ENCODE measurements at regions not wholly inside any gene's neighbourhood (a gene's known extent, or its start where the extent isn't known, plus 50 kb on each side); places are given as distances from the start of the nearest gene placed in this dataset.
"Not testable (repeated sequence)": the region's sequence is repeated elsewhere in the genome, so short reads cannot be mapped to it uniquely, and the experiment has no call there.

DNA sequence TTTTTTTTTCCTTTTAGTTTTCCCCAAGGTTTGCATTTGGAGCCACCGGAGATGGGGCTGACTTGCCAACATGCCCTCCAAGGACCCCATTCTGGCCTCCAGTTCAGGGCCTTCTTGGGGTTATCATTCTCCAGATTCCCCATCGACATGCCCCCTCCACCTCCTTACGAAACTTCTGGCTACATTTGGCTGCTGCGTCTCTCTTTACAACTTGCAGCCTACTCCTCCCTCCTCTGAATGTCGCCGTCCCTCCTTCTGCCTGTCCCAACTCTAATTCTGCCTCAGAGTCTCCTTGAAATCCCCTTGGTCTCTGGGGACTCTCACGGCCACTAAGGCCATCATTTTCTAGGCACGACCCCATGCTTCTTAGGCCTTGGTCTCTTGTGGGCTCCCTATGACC, 72.2 kb upstream of the PODXL start:
- H3K79me2 ChIP-seq (ENCODE audit: control insufficient read depth, insufficient read depth, low read length, unreplicated experiment), result no peaks in the 10 kb centered on the region
- no peaks in the 10 kb centered on the region for H3K27me3 ChIP-seq (ENCODE audit: insufficient read depth, low read length)
- H3K4me3 ChIP-seq (ENCODE audit: low read depth, low read length), result no peak overlapping the region
- no peak overlapping the region for H2AFZ ChIP-seq (ENCODE audit: low read length, unreplicated experiment)
- peaks cover 50% of the 10 kb centered on the region for H3K4me1 ChIP-seq (ENCODE audit: control insufficient read depth, insufficient read depth, low read length, unreplicated experiment)
- H3K36me3 ChIP-seq (ENCODE audit: insufficient read depth, low read length), result no peaks in the 10 kb centered on the region
- H3K27ac ChIP-seq (ENCODE audit: low read depth, low read length), result no peak overlapping the region

DNA sequence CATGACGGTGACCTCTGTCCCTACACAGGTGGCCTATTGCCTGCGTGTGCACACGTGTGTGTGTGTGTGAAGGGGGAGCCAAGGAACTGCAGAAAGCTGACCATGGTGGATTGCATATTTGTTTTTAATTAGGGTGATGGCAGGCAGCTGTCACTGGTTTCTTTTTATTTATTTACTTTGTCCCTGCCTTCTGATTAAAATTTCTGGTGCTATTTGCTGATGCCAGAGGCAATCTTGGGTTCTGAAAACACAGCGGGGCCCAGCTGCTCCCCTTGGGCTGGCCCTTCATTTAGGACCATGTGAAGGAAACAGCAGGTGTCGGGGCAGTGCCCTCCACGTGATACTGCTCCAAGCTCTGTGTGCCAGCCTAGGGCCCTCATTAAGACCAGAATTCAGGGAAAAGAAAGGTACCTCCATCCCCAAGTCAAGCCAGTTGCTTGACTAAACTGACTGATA, 71.3 kb upstream of the PODXL start:
- Histone ChIP-seq H3K4me3 (ENCODE audit: low read depth, low read length) (no peak overlapping the region), H2AFZ (ENCODE audit: low read length, unreplicated experiment) (no peak overlapping the region), H3K4me1 (ENCODE audit: control insufficient read depth, insufficient read depth, low read length, unreplicated experiment) (peaks cover 42% of the 10 kb centered on the region), H3K27me3 (ENCODE audit: insufficient read depth, low read length) (no peaks in the 10 kb centered on the region), H3K79me2 (ENCODE audit: control insufficient read depth, insufficient read depth, low read length, unreplicated experiment) (no peaks in the 10 kb centered on the region), H3K27ac (ENCODE audit: low read depth, low read length) (no peak overlapping the region), H3K36me3 (ENCODE audit: insufficient read depth, low read length) (no peaks in the 10 kb centered on the region)

- Histone ChIP-seq H3K4me3 (ENCODE audit: low read depth, low read length) (no peak overlapping the region), H2AFZ (ENCODE audit: low read length, unreplicated experiment) (no peak overlapping the region), H3K4me1 (ENCODE audit: control insufficient read depth, insufficient read depth, low read length, unreplicated experiment) (peaks cover 36% of the 10 kb centered on the region)
Observed at GRCh38 chr7:131626643-131627042, 70.2 kb upstream of the PODXL start.

GRCh38 chr7:131625817-131626372, 69.5 kb upstream of the PODXL start:
- peak overlapping the region; percentile 55 for H2AFZ ChIP-seq (ENCODE audit: low read length, unreplicated experiment)
- H3K79me2 ChIP-seq (ENCODE audit: control insufficient read depth, insufficient read depth, low read length, unreplicated experiment), result no peaks in the 10 kb centered on the region
- 0 out of 2 replicates have a peak overlapping the region, but pooled peaks have one; percentile 11 for H3K4me3 ChIP-seq (ENCODE audit: low read depth, low read length)
- peak overlapping the region; percentile 11 for H3K27ac ChIP-seq (ENCODE audit: low read depth, low read length)
- peaks cover 36% of the 10 kb centered on the region for H3K4me1 ChIP-seq (ENCODE audit: control insufficient read depth, insufficient read depth, low read length, unreplicated experiment)
- H3K27me3 ChIP-seq (ENCODE audit: insufficient read depth, low read length), result no peaks in the 10 kb centered on the region
- H3K36me3 ChIP-seq (ENCODE audit: insufficient read depth, low read length), result no peaks in the 10 kb centered on the region

More at GRCh38 chr7:131626643-131627042, 70.2 kb upstream of the PODXL start:
- Histone ChIP-seq H3K79me2 (ENCODE audit: control insufficient read depth, insufficient read depth, low read length, unreplicated experiment) (no peaks in the 10 kb centered on the region), H3K27me3 (ENCODE audit: insufficient read depth, low read length) (no peaks in the 10 kb centered on the region), H3K36me3 (ENCODE audit: insufficient read depth, low read length) (no peaks in the 10 kb centered on the region), H3K27ac (ENCODE audit: low read depth, low read length) (no peak overlapping the region)

DNA sequence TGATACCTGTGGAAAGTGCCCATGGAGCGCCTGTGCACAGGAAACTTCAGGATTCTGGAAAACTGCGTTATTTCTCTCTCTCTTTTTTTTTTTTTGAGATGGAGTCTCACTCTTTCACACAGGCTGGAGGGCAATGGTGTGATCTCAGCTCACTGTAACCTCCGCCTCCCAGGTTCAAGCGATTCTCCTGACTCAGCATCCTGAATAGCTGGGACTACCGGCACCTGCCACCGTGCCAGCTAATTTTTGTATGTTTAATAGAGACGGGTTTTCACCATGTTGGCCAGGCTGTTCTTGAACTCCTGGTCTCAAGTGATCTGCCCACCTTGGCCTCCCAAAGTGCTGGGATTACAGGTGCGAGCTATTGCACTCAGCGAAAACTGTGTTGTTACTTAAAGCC, 68.9 kb upstream of the PODXL start:
- H3K79me2 ChIP-seq (ENCODE audit: control insufficient read depth, insufficient read depth, low read length, unreplicated experiment); H3K27me3 ChIP-seq (ENCODE audit: insufficient read depth, low read length); H3K4me3 ChIP-seq (ENCODE audit: low read depth, low read length); H3K27ac ChIP-seq (ENCODE audit: low read depth, low read length); H3K36me3 ChIP-seq (ENCODE audit: insufficient read depth, low read length); H2AFZ ChIP-seq (ENCODE audit: low read length, unreplicated experiment): not testable (repeated sequence)
- H3K4me1 ChIP-seq (ENCODE audit: control insufficient read depth, insufficient read depth, low read length, unreplicated experiment), result peaks cover 34% of the 10 kb centered on the region

DNA sequence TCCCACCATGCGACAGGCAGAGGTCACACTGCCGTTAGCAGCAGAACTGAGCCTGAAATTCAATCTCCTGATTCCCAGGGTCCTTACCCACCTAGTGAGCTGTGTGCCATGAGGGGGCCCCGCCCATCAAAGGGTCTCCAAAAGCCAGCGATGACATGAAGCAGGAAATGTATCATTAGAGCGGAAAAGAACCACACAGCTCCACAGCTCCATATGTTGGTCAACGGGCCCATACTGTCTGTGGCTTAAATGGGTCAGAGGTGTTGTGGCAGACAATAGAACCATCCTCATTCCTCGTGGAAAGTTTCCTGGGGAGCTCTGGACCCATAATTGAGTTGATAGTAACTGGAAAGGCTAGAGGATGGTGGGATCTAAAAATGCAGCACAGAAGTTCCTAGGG, 68.1 kb upstream of the PODXL start:
- H2AFZ ChIP-seq (ENCODE audit: low read length, unreplicated experiment), result no peak overlapping the region
- H3K4me1 ChIP-seq (ENCODE audit: control insufficient read depth, insufficient read depth, low read length, unreplicated experiment), result peaks cover 26% of the 10 kb centered on the region
- H3K79me2 ChIP-seq (ENCODE audit: control insufficient read depth, insufficient read depth, low read length, unreplicated experiment), result no peaks in the 10 kb centered on the region

DNA sequence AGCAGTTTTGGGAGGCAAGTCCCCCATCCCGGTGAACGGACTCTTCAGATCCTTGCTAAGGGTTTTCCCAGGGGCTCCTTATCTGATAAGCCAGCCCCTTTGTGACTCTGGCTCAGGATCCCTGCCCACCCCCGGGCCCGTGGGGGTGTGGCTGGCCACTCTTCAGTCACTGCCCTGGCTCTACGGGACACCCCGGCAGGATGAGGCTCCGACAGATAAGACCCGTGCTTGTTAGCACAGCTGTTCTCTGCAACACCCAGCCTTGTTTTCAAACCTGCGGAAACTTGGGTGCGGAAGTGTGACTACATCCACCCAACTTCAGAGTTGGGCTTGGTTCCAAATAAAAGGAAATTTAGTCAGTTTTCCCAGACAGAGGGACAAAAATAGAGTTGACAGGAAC, 66.7 kb upstream of the PODXL start:
- no peaks in the 10 kb centered on the region for H3K27me3 ChIP-seq (ENCODE audit: insufficient read depth, low read length)
- H3K4me3 ChIP-seq (ENCODE audit: low read depth, low read length), result no peak overlapping the region
- no peaks in the 10 kb centered on the region for H3K36me3 ChIP-seq (ENCODE audit: insufficient read depth, low read length)
- H3K79me2 ChIP-seq (ENCODE audit: control insufficient read depth, insufficient read depth, low read length, unreplicated experiment), result no peaks in the 10 kb centered on the region
- H2AFZ ChIP-seq (ENCODE audit: low read length, unreplicated experiment), result no peak overlapping the region
- H3K27ac ChIP-seq (ENCODE audit: low read depth, low read length), result no peak overlapping the region
- H3K4me1 ChIP-seq (ENCODE audit: control insufficient read depth, insufficient read depth, low read length, unreplicated experiment), result peaks cover 16% of the 10 kb centered on the region

More for the DNA sequence above, 68.1 kb upstream of the PODXL start:
- Histone ChIP-seq H3K4me3 (ENCODE audit: low read depth, low read length) (no peak overlapping the region), H3K27ac (ENCODE audit: low read depth, low read length) (no peak overlapping the region), H3K36me3 (ENCODE audit: insufficient read depth, low read length) (no peaks in the 10 kb centered on the region), H3K27me3 (ENCODE audit: insufficient read depth, low read length) (no peaks in the 10 kb centered on the region)

DNA sequence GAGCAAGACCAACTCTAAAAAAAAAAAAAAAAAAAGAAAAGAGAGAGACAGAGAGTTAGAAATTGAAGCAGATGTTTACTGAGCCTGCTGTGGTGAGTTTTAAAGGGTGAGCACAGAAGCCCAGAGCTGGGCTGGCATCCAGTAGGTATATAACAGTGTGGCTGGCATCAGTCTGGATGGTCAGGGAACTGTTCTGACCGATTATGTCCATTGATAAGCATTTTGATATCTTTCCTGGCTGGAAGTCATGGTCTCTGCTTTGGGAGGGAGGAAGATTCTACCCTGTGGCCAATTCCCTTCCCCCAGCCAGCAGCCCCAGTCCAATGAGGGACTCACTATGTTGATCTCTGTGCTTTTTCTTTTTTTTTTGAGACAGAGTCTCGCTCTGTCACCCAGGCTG, 65.2 kb upstream of the PODXL start:
- Histone ChIP-seq H3K4me1 (ENCODE audit: control insufficient read depth, insufficient read depth, low read length, unreplicated experiment) (peaks cover 14% of the 10 kb centered on the region), H2AFZ (ENCODE audit: low read length, unreplicated experiment) (no peak overlapping the region), H3K79me2 (ENCODE audit: control insufficient read depth, insufficient read depth, low read length, unreplicated experiment) (no peaks in the 10 kb centered on the region)

DNA sequence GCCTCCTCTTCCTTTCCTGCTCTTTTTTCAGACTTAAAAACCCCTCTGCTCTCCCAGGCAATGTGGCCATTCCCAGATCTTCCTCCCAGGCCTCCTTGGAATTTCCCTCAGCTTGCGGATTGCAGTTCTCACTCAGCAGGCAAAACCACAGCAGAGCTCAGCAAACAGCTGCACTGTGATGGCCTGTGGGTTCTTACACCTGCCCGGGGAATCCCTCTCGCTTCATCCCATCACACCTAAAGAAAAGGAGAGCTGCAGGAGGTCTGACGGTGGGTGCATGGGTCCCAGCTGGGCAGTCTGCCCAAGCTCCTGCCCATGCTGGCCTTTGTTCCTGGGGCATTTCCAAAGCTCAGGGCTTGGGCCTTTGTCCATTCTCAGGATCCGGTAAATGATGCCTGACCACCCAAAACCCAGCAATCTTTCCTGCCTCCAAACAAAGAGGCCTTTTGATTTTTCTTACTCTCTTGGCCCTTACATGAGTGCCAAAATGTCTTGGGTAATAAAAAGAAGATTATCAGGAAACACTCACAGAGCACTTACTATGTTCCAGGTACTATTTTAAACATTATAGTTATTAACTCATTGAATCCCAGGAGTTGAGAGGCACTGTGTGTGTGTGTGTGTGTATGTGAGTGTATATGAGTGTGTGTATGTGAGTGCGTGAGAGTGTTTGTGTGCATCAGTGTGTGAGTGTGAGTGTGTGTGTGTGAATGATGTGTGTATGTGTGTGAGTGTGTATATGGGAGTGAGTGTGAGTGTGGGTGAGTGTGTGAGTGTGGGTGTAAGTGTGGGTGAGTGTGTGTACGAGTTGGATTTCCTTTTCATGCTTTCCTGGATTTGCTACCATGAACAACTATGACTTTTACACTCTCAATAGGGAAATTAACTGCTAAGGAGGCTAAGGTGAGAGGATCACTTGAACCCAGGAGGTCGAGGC, 64.5 kb upstream of the PODXL start:
- Histone ChIP-seq H3K27me3 (ENCODE audit: insufficient read depth, low read length) (no peaks in the 10 kb centered on the region), H2AFZ (ENCODE audit: low read length, unreplicated experiment) (no peak overlapping the region), H3K4me3 (ENCODE audit: low read depth, low read length) (no peak overlapping the region), H3K27ac (ENCODE audit: low read depth, low read length) (no peak overlapping the region), H3K36me3 (ENCODE audit: insufficient read depth, low read length) (no peaks in the 10 kb centered on the region), H3K4me1 (ENCODE audit: control insufficient read depth, insufficient read depth, low read length, unreplicated experiment) (peaks cover 7% of the 10 kb centered on the region), H3K79me2 (ENCODE audit: control insufficient read depth, insufficient read depth, low read length, unreplicated experiment) (no peaks in the 10 kb centered on the region)

More for the DNA sequence above, 65.2 kb upstream of the PODXL start:
- no peaks in the 10 kb centered on the region for H3K36me3 ChIP-seq (ENCODE audit: insufficient read depth, low read length)
- no peak overlapping the region for H3K4me3 ChIP-seq (ENCODE audit: low read depth, low read length)
- H3K27ac ChIP-seq (ENCODE audit: low read depth, low read length), result no peak overlapping the region
- no peaks in the 10 kb centered on the region for H3K27me3 ChIP-seq (ENCODE audit: insufficient read depth, low read length)

GRCh38 chr7:131619336-131620305, 63.2 kb upstream of the PODXL start:
- Histone ChIP-seq H3K79me2 (ENCODE audit: control insufficient read depth, insufficient read depth, low read length, unreplicated experiment) (no peaks in the 10 kb centered on the region), H3K27ac (ENCODE audit: low read depth, low read length) (no peak overlapping the region), H2AFZ (ENCODE audit: low read length, unreplicated experiment) (no peak overlapping the region), H3K4me3 (ENCODE audit: low read depth, low read length) (no peak overlapping the region), H3K36me3 (ENCODE audit: insufficient read depth, low read length) (no peaks in the 10 kb centered on the region), H3K4me1 (ENCODE audit: control insufficient read depth, insufficient read depth, low read length, unreplicated experiment) (no peaks in the 10 kb centered on the region), H3K27me3 (ENCODE audit: insufficient read depth, low read length) (no peaks in the 10 kb centered on the region)

Data from ACC112 (cell line).